Mesenchymal stem cell (in vitro differentiated cells and primary cell): ENCODE measurements at regions not wholly inside any gene's neighbourhood (a gene's known extent, or its start where the extent isn't known, plus 50 kb on each side); places are given as distances from the start of the nearest gene placed in this dataset.

Experiments
- DNase-seq: peaks from one replicate; pipeline ENCODE4 v3.0.0-alpha.2; 2013
- H2AFZ ChIP-seq: one replicate; pipeline ENCODE4 v1.6.1; 2013; ENCODE audit warnings: low read depth, mild to moderate bottlenecking, control low read depth, inconsistent platforms, low read length, moderate library complexity
- H2AK5ac ChIP-seq: 2 replicates; pipeline ENCODE4 v1.6.1; 2013; ENCODE audit warnings: low read length, moderate library complexity, mild to moderate bottlenecking, inconsistent platforms; ENCODE audit not compliant: severe bottlenecking
- H2BK120ac ChIP-seq: one replicate; pipeline ENCODE4 v1.6.1; 2013; ENCODE audit warnings: low read depth, mild to moderate bottlenecking, inconsistent platforms, low read length, moderate library complexity
- H2BK12ac ChIP-seq, 2 experiments: one replicate each; pipeline ENCODE4 v1.6.1; 2013; ENCODE audit warnings: inconsistent platforms in 2 of 2, low read length in 2 of 2, mild to moderate bottlenecking in 2 of 2, moderate library complexity in 2 of 2, control low read depth in 1 of 2
- H2BK15ac ChIP-seq: one replicate; pipeline ENCODE4 v1.6.1; 2013; ENCODE audit warnings: mild to moderate bottlenecking, low read depth, inconsistent platforms; ENCODE audit not compliant: poor library complexity, severe bottlenecking
- H2BK5ac ChIP-seq: 2 replicates; pipeline ENCODE4 v1.6.1; 2013; ENCODE audit warnings: low read depth, mild to moderate bottlenecking, low read length, control low read depth, inconsistent platforms; ENCODE audit not compliant: poor library complexity, severe bottlenecking
- H3K14ac ChIP-seq, 2 experiments: one replicate each; pipeline ENCODE4 v1.6.1; 2013; ENCODE audit warnings: inconsistent platforms in 2 of 2, low read length in 2 of 2, control low read depth in 1 of 2, mild to moderate bottlenecking in 1 of 2, moderate library complexity in 1 of 2
- H3K18ac ChIP-seq, 2 experiments: one replicate each; pipeline ENCODE4 v1.6.1; 2013; ENCODE audit warnings: inconsistent platforms in 2 of 2, low read length in 2 of 2, control low read depth in 1 of 2, low read depth in 1 of 2, mild to moderate bottlenecking in 1 of 2
- H3K23ac ChIP-seq, 2 experiments: one replicate each; pipeline ENCODE4 v1.6.1; 2013; ENCODE audit warnings: inconsistent platforms in 2 of 2, low read length in 2 of 2, mild to moderate bottlenecking in 2 of 2, moderate library complexity in 2 of 2, control low read depth in 1 of 2
- H3K27ac ChIP-seq: 2 replicates; pipeline ENCODE4 v1.5.1; 2013; ENCODE audit warnings: mild to moderate bottlenecking, moderate library complexity, low read length, control low read depth, inconsistent platforms; ENCODE audit not compliant: poor library complexity, severe bottlenecking
- H3K27me3 ChIP-seq, 2 experiments: 2 replicates each; pipeline versions ENCODE4 v1.6.1 to v1.7.0; 2013; ENCODE audit warnings: low read length in 2 of 2, mild to moderate bottlenecking in 2 of 2, moderate library complexity in 2 of 2, control low read depth in 1 of 2, inconsistent platforms in 1 of 2; ENCODE audit not compliant: control insufficient read depth in 1 of 2, insufficient read depth in 1 of 2
- H3K36me3 ChIP-seq, 2 experiments: 2 replicates each; pipeline versions ENCODE4 v1.6.1 to v1.7.0; 2013; ENCODE audit warnings: low read length in 2 of 2, control low read depth in 1 of 2, inconsistent platforms in 1 of 2, low read depth in 1 of 2, mild to moderate bottlenecking in 1 of 2; ENCODE audit not compliant: insufficient read depth in 2 of 2, control insufficient read depth in 1 of 2
- H3K4ac ChIP-seq, 2 experiments: one replicate each; pipeline ENCODE4 v1.6.1; 2013; ENCODE audit warnings: inconsistent platforms in 2 of 2, low read length in 2 of 2, mild to moderate bottlenecking in 2 of 2, moderate library complexity in 2 of 2, control low read depth in 1 of 2, low read depth in 1 of 2
- H3K4me1 ChIP-seq: 2 replicates; pipeline ENCODE4 v1.6.1; 2013; ENCODE audit warnings: low read depth, low read length, control low read depth; ENCODE audit not compliant: control insufficient read depth, insufficient read depth
- H3K4me2 ChIP-seq: 2 replicates; pipeline ENCODE4 v1.6.1; 2013; ENCODE audit warnings: low read length, mild to moderate bottlenecking, inconsistent platforms; ENCODE audit not compliant: poor library complexity, severe bottlenecking
- H3K4me3 ChIP-seq, 2 experiments: 2 replicates each; pipeline versions ENCODE4 v1.5.1 to v1.7.0; 2013; ENCODE audit warnings: low read length in 2 of 2, mild to moderate bottlenecking in 2 of 2, control low read depth in 1 of 2, low read depth in 1 of 2; ENCODE audit not compliant: insufficient read depth in 1 of 2
- H3K79me1 ChIP-seq: replicated peaks from 2 replicates; pipeline ENCODE4 v1.6.1; 2013; ENCODE audit warnings: mild to moderate bottlenecking, control low read depth, low read length, inconsistent platforms; ENCODE audit not compliant: poor library complexity, severe bottlenecking
- H3K9ac ChIP-seq: 2 replicates; pipeline ENCODE4 v1.7.0; 2013; ENCODE audit warnings: mild to moderate bottlenecking, low read length, moderate library complexity
- H3K9me3 ChIP-seq: 2 replicates; pipeline ENCODE4 v1.7.0; 2013; ENCODE audit warnings: mild to moderate bottlenecking, low read length; ENCODE audit not compliant: control insufficient read depth
- H4K8ac ChIP-seq: one replicate; pipeline ENCODE4 v1.6.1; 2013; ENCODE audit warnings: inconsistent platforms, mild to moderate bottlenecking, low read length, moderate library complexity
- H4K91ac ChIP-seq: one replicate; pipeline ENCODE4 v1.6.1; 2013; ENCODE audit warnings: mild to moderate bottlenecking, low read length, inconsistent platforms
- WGBS: methylation state at CpG from one replicate; pipeline ENCODE4 v1.1.7; 2013; ENCODE audit warnings: mixed read lengths; 5-methylcytosine and 5-hydroxymethylcytosine counted together

GRCh38 chr11:19557185-19557584 lies 155.5 kb upstream of the NAV2 start:
- no peak overlapping the region for H2BK5ac ChIP-seq
- H2BK15ac ChIP-seq, result no peak overlapping the region
- no peak overlapping the region for H3K27ac ChIP-seq
- no peak overlapping the region for H3K9ac ChIP-seq
- no peak overlapping the region for H2AFZ ChIP-seq
- no peak overlapping the region for H3K18ac ChIP-seq
- no peak overlapping the region for H2AK5ac ChIP-seq
- H3K9me3 ChIP-seq, result no peaks in the 10 kb centered on the region
- H3K79me1 ChIP-seq, result no peaks in the 10 kb centered on the region
- H4K8ac ChIP-seq, result no peak overlapping the region
- no peaks in the 10 kb centered on the region for H3K36me3 ChIP-seq
- DNase-seq, result no peak
- no peak overlapping the region for H3K4ac ChIP-seq
- no peak overlapping the region for H3K4me3 ChIP-seq
- H3K27me3 ChIP-seq, result peaks cover 0 to 23% of the 10 kb centered on the region in 2 experiments
- H3K14ac ChIP-seq, result no peak overlapping the region
- no peak overlapping the region for H3K4me2 ChIP-seq
- no peak overlapping the region for H2BK120ac ChIP-seq
- no peak overlapping the region for H3K23ac ChIP-seq
- H4K91ac ChIP-seq, result no peak overlapping the region
- 71% methylated on average over 3 of the region's 6 CpGs for WGBS
- H2BK12ac ChIP-seq, result no peak overlapping the region
- H3K4me1 ChIP-seq, result peaks cover 2% of the 10 kb centered on the region

DNA sequence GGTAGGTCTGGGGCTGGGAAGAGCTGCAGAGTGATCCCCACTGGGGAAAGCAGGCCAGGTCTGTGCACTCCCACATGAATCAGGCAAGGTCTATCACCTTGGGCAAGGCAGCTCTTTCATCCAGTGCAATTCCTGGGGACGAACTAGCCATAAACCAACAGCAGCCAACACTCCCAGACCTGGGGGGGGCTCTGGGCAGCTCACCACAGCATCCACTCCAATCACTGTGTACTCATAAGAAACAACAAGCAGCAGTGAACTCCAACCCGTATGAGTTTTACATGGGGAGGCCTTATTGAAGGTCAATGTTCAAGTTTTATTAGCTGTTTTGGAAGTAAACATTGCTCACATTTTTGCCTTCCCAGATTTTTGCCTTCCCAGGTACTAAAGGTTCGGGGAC lies 157.4 kb upstream of the NAV2 start:
- Histone ChIP-seq H3K9ac (no peak overlapping the region), H4K91ac (no peak overlapping the region), H2AK5ac (no peak overlapping the region), H3K4me2 (no peak overlapping the region), H2AFZ (no peak overlapping the region), H3K18ac (no peak overlapping the region), H3K14ac (no peak overlapping the region), H2BK15ac (no peak overlapping the region), H3K79me1 (no peaks in the 10 kb centered on the region), H3K27me3 (peaks cover 0 to 41% of the 10 kb centered on the region in 2 experiments), H3K4ac (no peak overlapping the region), H3K4me1 (peaks cover 2% of the 10 kb centered on the region), H4K8ac (no peak overlapping the region), H3K23ac (no peak overlapping the region), H3K27ac (no peak overlapping the region), H3K36me3 (no peaks in the 10 kb centered on the region), H2BK120ac (no peak overlapping the region), H2BK5ac (no peak overlapping the region), H3K4me3 (no peak overlapping the region), H2BK12ac (no peak overlapping the region), H3K9me3 (no peaks in the 10 kb centered on the region)
- 73% methylated on average over 3 of the region's 3 CpGs for WGBS
- no peak for DNase-seq

DNA sequence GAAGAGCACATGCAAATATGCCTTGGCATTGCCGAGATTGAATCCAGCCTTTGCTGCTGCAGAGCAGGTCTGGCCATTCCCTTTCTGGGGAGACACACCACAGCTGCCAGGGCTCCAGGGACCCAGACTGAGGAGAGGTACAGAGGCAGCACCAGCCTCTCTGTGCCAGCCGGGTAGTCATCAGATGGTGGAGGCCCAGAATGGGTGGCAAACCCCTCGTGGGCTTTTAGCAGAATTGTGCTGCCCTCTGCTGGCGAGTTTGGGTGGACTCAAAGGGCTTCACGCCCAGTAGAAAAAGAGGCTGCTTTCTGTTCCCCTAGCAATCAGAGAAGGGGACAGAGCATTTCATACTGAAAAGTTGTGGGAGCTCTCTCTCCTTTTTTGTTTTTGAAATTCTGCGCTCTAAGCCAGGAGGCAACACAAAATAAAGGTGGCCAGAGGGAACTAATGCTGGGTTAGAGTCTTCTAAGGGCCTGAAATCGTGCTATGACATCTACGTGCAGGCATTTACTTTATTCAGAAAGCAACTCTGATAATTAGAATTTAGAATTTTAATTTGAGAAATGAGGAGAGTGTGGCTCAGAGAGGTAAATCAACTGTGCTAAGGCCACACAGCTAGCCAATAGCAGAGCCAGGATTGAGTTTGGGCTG lies 158.8 kb upstream of the NAV2 start:
- Histone ChIP-seq H2BK15ac (no peak overlapping the region), H2AFZ (no peak overlapping the region), H3K23ac (no peak overlapping the region), H3K9me3 (no peaks in the 10 kb centered on the region), H2BK120ac (no peak overlapping the region), H2BK12ac (peak overlapping the region in 1 of 2 experiments; percentile 75), H3K4ac (no peak overlapping the region), H3K9ac (peak overlapping the region; percentile 19), H3K36me3 (no peaks in the 10 kb centered on the region), H2BK5ac (no peak overlapping the region), H3K14ac (no peak overlapping the region), H3K4me1 (peaks cover 2% of the 10 kb centered on the region), H3K27ac (no peak overlapping the region), H4K91ac (no peak overlapping the region), H2AK5ac (no peak overlapping the region), H3K4me3 (no peak overlapping the region), H4K8ac (peak overlapping the region; percentile 75), H3K18ac (peak overlapping the region in 1 of 2 experiments; percentile 37), H3K4me2 (no peak overlapping the region), H3K27me3 (peaks cover 0 to 51% of the 10 kb centered on the region in 2 experiments), H3K79me1 (no peaks in the 10 kb centered on the region)
- DNase-seq, result peak; percentile 69
- WGBS, result 33% methylated on average over 8 of the region's 8 CpGs

DNA sequence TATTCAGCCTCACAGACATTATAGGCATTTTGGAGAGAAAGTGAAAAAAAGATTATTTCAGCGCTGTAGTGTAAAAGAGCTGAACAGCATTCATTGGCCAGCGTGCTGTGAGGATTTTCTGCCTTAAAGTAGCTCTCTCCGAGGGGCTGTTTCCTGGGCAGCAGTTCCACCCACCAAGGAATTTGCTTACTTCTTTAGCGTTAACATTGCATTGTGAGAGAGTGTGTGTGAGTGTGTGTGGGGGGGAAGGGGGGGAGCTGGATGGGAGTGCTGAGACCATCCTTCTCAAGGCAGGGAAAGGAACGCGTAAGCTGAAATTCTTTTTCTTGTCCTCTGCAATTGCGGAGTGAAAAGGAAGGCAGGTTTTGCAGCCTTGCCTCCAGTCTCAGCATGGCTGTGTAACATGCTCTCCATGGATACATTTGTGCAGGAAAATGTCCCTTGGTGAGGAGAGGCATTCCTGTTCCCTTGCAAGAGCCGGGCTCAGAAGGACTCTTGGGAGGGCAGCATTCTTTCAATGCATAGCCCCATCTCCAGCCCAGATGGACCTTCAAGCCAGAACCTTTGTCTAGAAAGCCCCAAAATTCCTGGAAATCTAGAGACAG lies 159.9 kb upstream of the NAV2 start:
- Histone ChIP-seq H3K23ac (no peak overlapping the region), H4K91ac (no peak overlapping the region), H4K8ac (no peak overlapping the region), H3K27ac (no peak overlapping the region), H3K4me1 (peaks cover 2% of the 10 kb centered on the region), H2BK5ac (no peak overlapping the region), H3K27me3 (peaks cover 0 to 49% of the 10 kb centered on the region in 2 experiments), H2AFZ (no peak overlapping the region), H3K36me3 (no peaks in the 10 kb centered on the region), H3K4ac (no peak overlapping the region), H3K18ac (no peak overlapping the region), H2AK5ac (no peak overlapping the region), H3K9ac (no peak overlapping the region), H3K14ac (no peak overlapping the region), H3K4me2 (no peak overlapping the region), H3K9me3 (no peaks in the 10 kb centered on the region), H2BK120ac (no peak overlapping the region), H3K79me1 (no peaks in the 10 kb centered on the region), H2BK12ac (peak overlapping the region in 1 of 2 experiments; percentile 37), H2BK15ac (no peak overlapping the region), H3K4me3 (no peak overlapping the region)
- no peak for DNase-seq
- WGBS, result 60% methylated on average over 8 of the region's 8 CpGs
